HEK293 (cell line): ENCODE measurements at regions not wholly inside any gene's neighbourhood (a gene's known extent, or its start where the extent isn't known, plus 50 kb on each side); places are given as distances from the start of the nearest gene placed in this dataset.

Source experiments
- CTCF ChIA-PET: fragments of 350-600 bp; formaldehyde crosslinking; extraction: SDS; loops from one replicate; lab custom pipeline; 2021; ENCODE audit warnings: antibody characterized with exemption; lab: Yijun Ruan, JAX
- POLR2A ChIA-PET: fragments of 300-600 bp; formaldehyde crosslinking; extraction: SDS; loops from one replicate; lab custom pipeline; 2020; ENCODE audit warnings: antibody characterized with exemption, inconsistent platforms; lab: Yijun Ruan, JAX
- H3K27ac ChIP-seq: fragments of 200-500 bp; sonication (Bioruptor generic); 2 replicates; pipeline ENCODE4 v1.5.1; 2014; ENCODE audit warnings: low read depth, low read length, control low read depth, inconsistent platforms; ENCODE audit errors: extremely low read depth
- H3K36me3 ChIP-seq, 2 experiments: fragments of 200-500 bp in 1 of 2; sonication (Bioruptor generic) in 1 of 2; 1 replicate in 1 of 2; 2 replicates in 1 of 2; pipeline ENCODE4 v1.5.1; 2014 to 2017; ENCODE audit warnings: inconsistent platforms in 2 of 2, low read length in 2 of 2; ENCODE audit not compliant: control insufficient read depth in 2 of 2, insufficient read depth in 1 of 2
- H3K4me1 ChIP-seq: fragments of 200-500 bp; sonication (Bioruptor generic); 2 replicates; pipeline ENCODE4 v1.5.1; 2014; ENCODE audit warnings: mild to moderate bottlenecking, low read length, inconsistent platforms; ENCODE audit not compliant: control insufficient read depth, insufficient read depth
- H3K4me3 ChIP-seq: 2 replicates; pipeline ENCODE4 v1.5.1; 2011; ENCODE audit warnings: low read depth, mild to moderate bottlenecking, control low read depth, low read length, moderate library complexity
- H3K9me3 ChIP-seq: fragments of 200-500 bp; sonication (Bioruptor generic); 2 replicates; pipeline ENCODE4 v1.5.1; 2014; ENCODE audit warnings: low read depth, low read length, inconsistent platforms; ENCODE audit not compliant: control insufficient read depth, insufficient read depth
- EGR2 ChIP-seq: fragments of 450-650 bp; formaldehyde crosslinking; IDR thresholded peaks from 2 replicates; pipeline ENCODE4 v1.5.1; 2016; ENCODE audit warnings: low read depth, missing biosample characterization, missing genetic modification characterization
- GLI2 ChIP-seq: fragments of 450-650 bp; formaldehyde crosslinking; IDR thresholded peaks from 2 replicates; pipeline ENCODE4; 2017; ENCODE audit warnings: missing biosample characterization, missing genetic modification characterization, low read depth, borderline replicate concordance
- GLIS2 ChIP-seq: fragments of 450-650 bp; formaldehyde crosslinking; IDR thresholded peaks from 2 replicates; pipeline ENCODE4 v1.5.1; 2016; ENCODE audit warnings: missing biosample characterization, missing genetic modification characterization
- HOXD13 ChIP-seq: sonication (generic); formaldehyde crosslinking; IDR thresholded peaks from 2 replicates; pipeline ENCODE4 v1.8.0; 2022; ENCODE audit warnings: missing genetic modification reagents, borderline replicate concordance
- REPIN1 ChIP-seq: fragments of 450-650 bp; formaldehyde crosslinking; IDR thresholded peaks from 2 replicates; pipeline ENCODE4 v1.5.1; 2017; ENCODE audit warnings: missing biosample characterization, missing genetic modification characterization, low read depth
- SETDB1 ChIP-seq: IDR thresholded peaks from one replicate; pipeline ENCODE4 v1.6.1; 2017; ENCODE audit warnings: mild to moderate bottlenecking, low read length, moderate library complexity, mixed read lengths; ENCODE audit not compliant: insufficient read length
- ZEB2 ChIP-seq: fragments of 450-650 bp; formaldehyde crosslinking; IDR thresholded peaks from 2 replicates; pipeline ENCODE4 v1.5.1; 2016; ENCODE audit warnings: missing biosample characterization, missing genetic modification characterization
- ZFHX2 ChIP-seq: fragments of 450-650 bp; formaldehyde crosslinking; conservative IDR thresholded peaks from 2 replicates; pipeline ENCODE4 v1.5.1; 2016; ENCODE audit warnings: missing biosample characterization, missing genetic modification characterization
- ZIC2 ChIP-seq: fragments of 450-650 bp; formaldehyde crosslinking; IDR thresholded peaks from 2 replicates; pipeline ENCODE4 v1.5.1; 2016; ENCODE audit warnings: missing biosample characterization, missing genetic modification characterization
- ZNF114 ChIP-seq: fragments of 450-650 bp; formaldehyde crosslinking; IDR thresholded peaks from 2 replicates; pipeline ENCODE4 v1.5.0; 2017; ENCODE audit warnings: missing biosample characterization, missing genetic modification characterization
- ZNF184 ChIP-seq: fragments of 450-650 bp; IDR thresholded peaks from 2 replicates; pipeline ENCODE4 v1.5.1; 2018; ENCODE audit warnings: missing biosample characterization, mild to moderate bottlenecking, missing genetic modification characterization
- ZNF19 ChIP-seq: fragments of 450-650 bp; formaldehyde crosslinking; IDR thresholded peaks from 2 replicates; pipeline ENCODE4; 2016; ENCODE audit warnings: missing biosample characterization, missing genetic modification characterization, low read depth
- ZNF2 ChIP-seq: fragments of 450-650 bp; formaldehyde crosslinking; IDR thresholded peaks from 2 replicates; pipeline ENCODE4 v1.5.1; 2016; ENCODE audit warnings: missing biosample characterization, missing genetic modification characterization
- ZNF24 ChIP-seq: fragments of 450-650 bp; formaldehyde crosslinking; IDR thresholded peaks from 2 replicates; pipeline ENCODE4 v1.5.1; 2016; ENCODE audit warnings: missing biosample characterization, missing genetic modification characterization
- ZNF302 ChIP-seq: fragments of 450-650 bp; formaldehyde crosslinking; IDR thresholded peaks from 2 replicates; pipeline ENCODE4 v1.5.1; 2016; ENCODE audit warnings: missing biosample characterization, missing genetic modification characterization, low read depth
- ZNF350 ChIP-seq: fragments of 450-650 bp; formaldehyde crosslinking; IDR thresholded peaks from 2 replicates; pipeline ENCODE4 v1.5.0; 2017; ENCODE audit warnings: missing biosample characterization, mild to moderate bottlenecking, missing genetic modification characterization
- ZNF37A ChIP-seq: fragments of 450-650 bp; IDR thresholded peaks from 2 replicates; pipeline ENCODE4 v1.5.1; 2018; ENCODE audit warnings: missing biosample characterization, missing genetic modification characterization
- ZNF560 ChIP-seq: fragments of 450-650 bp; formaldehyde crosslinking; IDR thresholded peaks from 2 replicates; pipeline ENCODE4 v1.5.1; 2017; ENCODE audit warnings: missing biosample characterization, missing genetic modification characterization, borderline replicate concordance
- ZNF600 ChIP-seq: fragments of 450-650 bp; formaldehyde crosslinking; IDR thresholded peaks from 2 replicates; pipeline ENCODE4 v1.5.1; 2016; ENCODE audit warnings: missing biosample characterization, missing genetic modification characterization
- ZNF626 ChIP-seq: fragments of 450-650 bp; sonication (Bioruptor Pico); formaldehyde crosslinking; IDR thresholded peaks from 2 replicates; pipeline ENCODE4 v1.5.1; 2018; ENCODE audit warnings: missing biosample characterization, missing genetic modification characterization, inconsistent platforms
- ZNF837 ChIP-seq: fragments of 450-650 bp; formaldehyde crosslinking; IDR thresholded peaks from 2 replicates; pipeline ENCODE4 v1.5.1; 2016; ENCODE audit warnings: missing biosample characterization, missing genetic modification characterization
- TF ChIP-seq, protein P1 (sequence below): fragments of 450-650 bp; formaldehyde crosslinking; IDR thresholded peaks from 2 replicates; pipeline ENCODE4 v1.5.1; 2016; ENCODE audit warnings: missing biosample characterization, missing genetic modification characterization
- TF ChIP-seq, protein P2 (sequence below): fragments of 450-650 bp; formaldehyde crosslinking; IDR thresholded peaks from 2 replicates; pipeline ENCODE4 v1.5.1; 2016; ENCODE audit warnings: missing biosample characterization, missing genetic modification characterization, borderline replicate concordance
- TF ChIP-seq, protein P3 (sequence below): fragments of 450-650 bp; formaldehyde crosslinking; IDR thresholded peaks from 2 replicates; pipeline ENCODE4 v1.5.1; 2016; ENCODE audit warnings: missing biosample characterization, missing genetic modification characterization

DNA sequence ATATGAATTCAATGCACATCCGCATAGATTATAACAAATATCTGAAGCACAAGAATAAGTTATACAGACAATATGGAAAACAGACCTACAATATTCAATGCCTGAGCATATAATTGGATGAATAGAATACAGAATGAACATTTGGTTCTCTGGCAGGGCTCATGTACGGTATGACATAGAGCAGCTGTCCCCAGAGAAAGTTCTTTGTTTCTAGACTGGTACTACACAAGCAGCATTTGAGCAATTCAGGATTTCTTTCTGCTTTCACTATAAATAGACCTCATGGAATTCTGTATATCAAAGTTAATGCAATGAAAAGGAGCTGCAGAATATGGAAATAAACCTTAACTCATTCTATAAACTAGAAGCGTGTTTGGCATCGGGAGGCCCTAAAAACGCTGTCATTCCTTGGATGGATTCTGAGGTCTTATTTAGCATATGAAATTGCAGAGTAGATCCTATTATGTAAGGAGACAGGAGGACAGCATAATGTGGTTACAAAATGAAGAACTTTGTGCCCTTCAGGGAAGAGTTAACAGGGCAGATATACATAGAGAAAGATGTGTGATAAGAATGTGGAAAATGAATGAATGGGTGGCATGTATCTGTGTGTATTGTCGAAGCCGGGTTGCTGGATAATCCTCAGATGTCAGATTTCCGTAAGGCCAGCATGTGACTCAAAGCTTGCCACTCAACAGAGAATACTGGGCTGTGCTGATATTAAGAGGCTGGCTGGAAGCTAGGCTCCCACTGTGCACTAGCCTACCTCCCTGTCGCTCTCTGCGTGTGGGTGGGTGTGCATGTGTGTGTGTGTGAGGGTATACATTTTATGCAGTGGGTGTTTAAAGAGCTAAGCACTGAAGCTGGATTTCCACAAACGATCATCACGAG lies 103.3 kb upstream of the SLC4A4 start:
- ChIA-PET POLR2A (interaction anchor here (0.6 kb wide), 1 partner anchor 197 kb away, joined by 3 read pairs; no protein-coding TSS in a partner anchor), CTCF (no interaction called here)

DNA sequence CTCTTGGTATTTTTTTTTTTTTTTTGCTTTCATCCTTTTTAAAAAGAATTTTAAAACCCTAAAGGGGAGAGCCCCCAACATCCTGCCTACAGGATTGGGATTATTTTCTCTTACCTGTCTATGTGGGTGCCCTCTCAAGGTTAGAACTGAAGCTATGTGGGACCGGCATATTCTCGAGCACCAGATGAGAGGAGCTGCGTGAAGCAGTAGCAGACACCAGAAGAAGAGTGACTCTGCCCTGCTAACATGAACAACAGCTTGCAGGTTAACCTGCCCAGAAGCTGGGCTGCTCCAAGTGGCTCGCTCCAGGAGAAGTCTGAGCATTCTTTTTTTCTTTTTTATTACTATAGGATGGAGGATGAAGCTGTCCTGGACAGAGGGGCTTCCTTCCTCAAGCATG lies 102.6 kb upstream of the SLC4A4 start:
- POLR2A ChIA-PET = no interaction called here
- peaks cover 7% of the 10 kb centered on the region for H3K4me1 ChIP-seq
- TF ChIP-seq ZNF302 (no peak), ZNF24 (tag by site-specific recombination) (no peak), ZNF2 (tag by site-specific recombination) (no peak), ZNF37A (tag by site-specific recombination) (no peak), ZEB2 (no peak), HOXD13 (CRISPR knock-in tag) (no peak), ZNF626 (tag by site-specific recombination) (no peak), ZNF837 (tag by site-specific recombination) (no peak), ZNF19 (tag by site-specific recombination) (no peak), SETDB1 (no peak), ZNF114 (no peak), REPIN1 (tag by site-specific recombination) (no peak), ZNF350 (tag by site-specific recombination) (no peak)
- TF ChIP-seq, protein P1, sequence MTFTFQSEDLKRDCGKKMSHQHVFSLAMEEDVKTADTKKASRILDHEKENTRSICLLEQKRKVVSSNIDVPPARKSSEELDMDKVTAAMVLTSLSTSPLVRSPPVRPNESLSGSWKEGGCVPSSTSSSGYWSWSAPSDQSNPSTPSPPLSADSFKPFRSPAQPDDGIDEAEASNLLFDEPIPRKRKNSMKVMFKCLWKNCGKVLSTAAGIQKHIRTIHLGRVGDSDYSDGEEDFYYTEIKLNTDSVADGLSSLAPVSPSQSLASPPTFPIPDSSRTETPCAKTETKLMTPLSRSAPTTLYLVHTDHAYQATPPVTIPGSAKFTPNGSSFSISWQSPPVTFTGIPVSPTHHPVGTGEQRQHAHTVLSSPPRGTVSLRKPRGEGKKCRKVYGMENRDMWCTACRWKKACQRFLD (tag by site-specific recombination) = no peak
- TF ChIP-seq, protein P2, sequence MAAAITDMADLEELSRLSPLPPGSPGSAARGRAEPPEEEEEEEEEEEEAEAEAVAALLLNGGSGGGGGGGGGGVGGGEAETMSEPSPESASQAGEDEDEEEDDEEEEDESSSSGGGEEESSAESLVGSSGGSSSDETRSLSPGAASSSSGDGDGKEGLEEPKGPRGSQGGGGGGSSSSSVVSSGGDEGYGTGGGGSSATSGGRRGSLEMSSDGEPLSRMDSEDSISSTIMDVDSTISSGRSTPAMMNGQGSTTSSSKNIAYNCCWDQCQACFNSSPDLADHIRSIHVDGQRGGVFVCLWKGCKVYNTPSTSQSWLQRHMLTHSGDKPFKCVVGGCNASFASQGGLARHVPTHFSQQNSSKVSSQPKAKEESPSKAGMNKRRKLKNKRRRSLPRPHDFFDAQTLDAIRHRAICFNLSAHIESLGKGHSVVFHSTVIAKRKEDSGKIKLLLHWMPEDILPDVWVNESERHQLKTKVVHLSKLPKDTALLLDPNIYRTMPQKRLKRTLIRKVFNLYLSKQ (tag by site-specific recombination) = no peak
- TF ChIP-seq, protein P3, sequence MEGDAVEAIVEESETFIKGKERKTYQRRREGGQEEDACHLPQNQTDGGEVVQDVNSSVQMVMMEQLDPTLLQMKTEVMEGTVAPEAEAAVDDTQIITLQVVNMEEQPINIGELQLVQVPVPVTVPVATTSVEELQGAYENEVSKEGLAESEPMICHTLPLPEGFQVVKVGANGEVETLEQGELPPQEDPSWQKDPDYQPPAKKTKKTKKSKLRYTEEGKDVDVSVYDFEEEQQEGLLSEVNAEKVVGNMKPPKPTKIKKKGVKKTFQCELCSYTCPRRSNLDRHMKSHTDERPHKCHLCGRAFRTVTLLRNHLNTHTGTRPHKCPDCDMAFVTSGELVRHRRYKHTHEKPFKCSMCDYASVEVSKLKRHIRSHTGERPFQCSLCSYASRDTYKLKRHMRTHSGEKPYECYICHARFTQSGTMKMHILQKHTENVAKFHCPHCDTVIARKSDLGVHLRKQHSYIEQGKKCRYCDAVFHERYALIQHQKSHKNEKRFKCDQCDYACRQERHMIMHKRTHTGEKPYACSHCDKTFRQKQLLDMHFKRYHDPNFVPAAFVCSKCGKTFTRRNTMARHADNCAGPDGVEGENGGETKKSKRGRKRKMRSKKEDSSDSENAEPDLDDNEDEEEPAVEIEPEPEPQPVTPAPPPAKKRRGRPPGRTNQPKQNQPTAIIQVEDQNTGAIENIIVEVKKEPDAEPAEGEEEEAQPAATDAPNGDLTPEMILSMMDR (tag by site-specific recombination) = no peak

More for the DNA sequence above, 103.3 kb upstream of the SLC4A4 start:
- Histone ChIP-seq H3K9me3 (no peaks in the 10 kb centered on the region), H3K36me3 (no peaks in the 10 kb centered on the region), H3K4me3 (no peak overlapping the region), H3K4me1 (peaks cover 7% of the 10 kb centered on the region), H3K27ac (no peak overlapping the region)
- TF ChIP-seq ZNF560 (tag by site-specific recombination) (no peak), ZNF184 (no peak), ZIC2 (tag by site-specific recombination) (peak; percentile 24; the same call in 1 of the 2 replicates), GLI2 (tag by site-specific recombination) (no peak), EGR2 (peak; percentile 69), ZNF24 (tag by site-specific recombination) (no peak), ZFHX2 (tag by site-specific recombination) (peak; percentile 87), ZNF600 (tag by site-specific recombination) (no peak), GLIS2 (tag by site-specific recombination) (no peak)

More for the DNA sequence above, 102.6 kb upstream of the SLC4A4 start:
- H3K27ac ChIP-seq = no peak overlapping the region
- H3K4me3 ChIP-seq = no peak overlapping the region
- H3K9me3 ChIP-seq = no peaks in the 10 kb centered on the region
- H3K36me3 ChIP-seq = no peaks in the 10 kb centered on the region
- CTCF ChIA-PET = no interaction called here
